PFSK-1 (cell line): ENCODE measurements at regions not wholly inside any gene's neighbourhood (a gene's known extent, or its start where the extent isn't known, plus 50 kb on each side); places are given as distances from the start of the nearest gene placed in this dataset.

Source experiments
- POLR2AphosphoS5 ChIP-seq: IDR thresholded peaks from 2 replicates; pipeline ENCODE4 v1.6.1; 2012; ENCODE audit warnings: low read depth, mild to moderate bottlenecking, control low read depth, low read length, moderate library complexity
- SIN3A ChIP-seq: IDR thresholded peaks from 2 replicates; pipeline ENCODE4 v1.6.1; 2012; ENCODE audit warnings: mild to moderate bottlenecking, low read length, moderate library complexity, borderline replicate concordance; ENCODE audit not compliant: insufficient read depth
- TAF1 ChIP-seq: IDR thresholded peaks from 2 replicates; pipeline ENCODE4 v1.6.1; 2012; ENCODE audit warnings: low read length, control low read depth, borderline replicate concordance; ENCODE audit not compliant: insufficient read depth
- TF ChIP-seq, protein P1 (sequence below), 2 experiments: IDR thresholded peaks; 2 replicates each; pipeline versions ENCODE4 v1.6.1 to v1.8.0; 2011 to 2012; ENCODE audit warnings: low read depth in 2 of 2, low read length in 2 of 2, control low read depth in 1 of 2, inconsistent platforms in 1 of 2, mild to moderate bottlenecking in 1 of 2, moderate library complexity in 1 of 2; ENCODE audit not compliant: insufficient read depth in 1 of 2

DNA sequence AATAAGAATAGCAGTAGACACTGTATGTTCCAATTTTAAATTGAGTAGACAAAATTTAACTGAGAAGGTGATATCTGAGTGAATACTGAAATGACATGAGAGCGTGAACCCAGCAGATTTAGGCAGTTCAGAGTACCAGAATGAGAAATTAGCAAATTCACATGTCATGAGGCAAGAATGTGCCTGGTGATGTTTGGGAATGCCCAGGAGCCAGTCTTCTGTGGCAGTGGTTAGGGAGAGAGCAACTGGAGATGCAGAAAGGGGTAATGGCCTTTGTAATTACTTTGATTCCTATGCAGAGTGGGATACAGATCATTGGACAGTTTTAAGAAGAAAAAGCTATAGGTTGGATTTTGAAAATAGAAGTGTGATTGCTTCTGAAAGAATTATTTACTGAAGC lies 621.9 kb downstream of the TECRL start:
- TF ChIP-seq POLR2AphosphoS5: no peak
- no peak for TF ChIP-seq TAF1
- TF ChIP-seq, protein P1, sequence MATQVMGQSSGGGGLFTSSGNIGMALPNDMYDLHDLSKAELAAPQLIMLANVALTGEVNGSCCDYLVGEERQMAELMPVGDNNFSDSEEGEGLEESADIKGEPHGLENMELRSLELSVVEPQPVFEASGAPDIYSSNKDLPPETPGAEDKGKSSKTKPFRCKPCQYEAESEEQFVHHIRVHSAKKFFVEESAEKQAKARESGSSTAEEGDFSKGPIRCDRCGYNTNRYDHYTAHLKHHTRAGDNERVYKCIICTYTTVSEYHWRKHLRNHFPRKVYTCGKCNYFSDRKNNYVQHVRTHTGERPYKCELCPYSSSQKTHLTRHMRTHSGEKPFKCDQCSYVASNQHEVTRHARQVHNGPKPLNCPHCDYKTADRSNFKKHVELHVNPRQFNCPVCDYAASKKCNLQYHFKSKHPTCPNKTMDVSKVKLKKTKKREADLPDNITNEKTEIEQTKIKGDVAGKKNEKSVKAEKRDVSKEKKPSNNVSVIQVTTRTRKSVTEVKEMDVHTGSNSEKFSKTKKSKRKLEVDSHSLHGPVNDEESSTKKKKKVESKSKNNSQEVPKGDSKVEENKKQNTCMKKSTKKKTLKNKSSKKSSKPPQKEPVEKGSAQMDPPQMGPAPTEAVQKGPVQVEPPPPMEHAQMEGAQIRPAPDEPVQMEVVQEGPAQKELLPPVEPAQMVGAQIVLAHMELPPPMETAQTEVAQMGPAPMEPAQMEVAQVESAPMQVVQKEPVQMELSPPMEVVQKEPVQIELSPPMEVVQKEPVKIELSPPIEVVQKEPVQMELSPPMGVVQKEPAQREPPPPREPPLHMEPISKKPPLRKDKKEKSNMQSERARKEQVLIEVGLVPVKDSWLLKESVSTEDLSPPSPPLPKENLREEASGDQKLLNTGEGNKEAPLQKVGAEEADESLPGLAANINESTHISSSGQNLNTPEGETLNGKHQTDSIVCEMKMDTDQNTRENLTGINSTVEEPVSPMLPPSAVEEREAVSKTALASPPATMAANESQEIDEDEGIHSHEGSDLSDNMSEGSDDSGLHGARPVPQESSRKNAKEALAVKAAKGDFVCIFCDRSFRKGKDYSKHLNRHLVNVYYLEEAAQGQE (IDR thresholded peaks at IDR 0.05; ENCODE audit: insufficient read depth in 1 of 2, low read depth in 2 of 2, low read length in 2 of 2): no peak
- TF ChIP-seq SIN3A: no peak
